Upper lobe of left lung (tissue), 6 donors: ENCODE measurements at regions not wholly inside any gene's neighbourhood (a gene's known extent, or its start where the extent isn't known, plus 50 kb on each side); places are given as distances from the start of the nearest gene placed in this dataset.

ENCODE experiments used
- ATAC-seq, 2 donors: fragments of 200-7000 bp; cut with Tn5 transposase; one replicate each; pipeline ENCODE4 v1.9.1; 2022; ENCODE audit warnings: mild to moderate bottlenecking in 2 of 2, moderate library complexity in 2 of 2; ENCODE audit not compliant: low FRiP score in 2 of 2
- DNase-seq, 2 donors: peaks; one replicate each; pipeline ENCODE4 v3.0.0-alpha.2; 2019 to 2020
- H3K27ac ChIP-seq, 4 donors: fragments of 200-600 bp; sonication (generic); one replicate each; pipeline ENCODE4 v1.5.1; 2016 to 2019
- H3K27me3 ChIP-seq, 4 donors: fragments of 200-600 bp; sonication (generic); one replicate each; pipeline ENCODE4 v1.5.1; 2017 to 2019
- H3K36me3 ChIP-seq, 4 donors: fragments of 200-600 bp; sonication (generic); one replicate each; pipeline ENCODE4 v1.5.1; 2016 to 2019
- H3K4me1 ChIP-seq, 4 donors: fragments of 200-600 bp; sonication (generic); one replicate each; pipeline ENCODE4 v1.5.1; 2018 to 2019
- H3K4me3 ChIP-seq, 4 donors: fragments of 200-600 bp; sonication (generic); one replicate each; pipeline ENCODE4 v1.5.1; 2017 to 2019; ENCODE audit warnings: mild to moderate bottlenecking in 2 of 4, moderate library complexity in 1 of 4
- H3K9me3 ChIP-seq, 4 donors: fragments of 200-600 bp; sonication (generic); one replicate each; pipeline ENCODE4 v1.5.1; 2018 to 2019
- EP300 ChIP-seq, 4 donors: sonication (generic); formaldehyde crosslinking; IDR thresholded peaks; one replicate each; pipeline ENCODE4 v1.5.1; 2017; ENCODE audit warnings: antibody characterized with exemption in 4 of 4, control low read depth in 2 of 4
- POLR2A ChIP-seq, 4 donors: fragments of 450-650 bp; IDR thresholded peaks; one replicate each; pipeline ENCODE4 v1.5.1; 2016 to 2017; ENCODE audit warnings: antibody characterized with exemption in 4 of 4, mild to moderate bottlenecking in 2 of 4
- POLR2AphosphoS5 ChIP-seq, 2 donors: sonication (generic); formaldehyde crosslinking; IDR thresholded peaks; one replicate each; pipeline ENCODE4 v1.5.1; 2017; ENCODE audit warnings: antibody characterized with exemption in 2 of 2
- WGBS, 2 donors: methylation state at CpG; one replicate each; pipeline ENCODE4 v1.1.5; 2017 to 2018; 5-methylcytosine and 5-hydroxymethylcytosine counted together
- TF ChIP-seq, protein P1 (sequence below), 6 experiments: fragments of 450-650 bp in 4 of 6; fragments of 200-600 bp in 2 of 6; sonication (generic) in 2 of 6; IDR thresholded peaks; one replicate each; pipeline ENCODE4 v1.5.1; 2016 to 2019; ENCODE audit warnings: antibody characterized with exemption in 6 of 6
- donor health status: DM: no; HTN: no; CAD: no; lungs with moderate emphysema.
- donor health status: DM: no; HTN: yes; CAD: no; lungs with severe emphysema.

DNA sequence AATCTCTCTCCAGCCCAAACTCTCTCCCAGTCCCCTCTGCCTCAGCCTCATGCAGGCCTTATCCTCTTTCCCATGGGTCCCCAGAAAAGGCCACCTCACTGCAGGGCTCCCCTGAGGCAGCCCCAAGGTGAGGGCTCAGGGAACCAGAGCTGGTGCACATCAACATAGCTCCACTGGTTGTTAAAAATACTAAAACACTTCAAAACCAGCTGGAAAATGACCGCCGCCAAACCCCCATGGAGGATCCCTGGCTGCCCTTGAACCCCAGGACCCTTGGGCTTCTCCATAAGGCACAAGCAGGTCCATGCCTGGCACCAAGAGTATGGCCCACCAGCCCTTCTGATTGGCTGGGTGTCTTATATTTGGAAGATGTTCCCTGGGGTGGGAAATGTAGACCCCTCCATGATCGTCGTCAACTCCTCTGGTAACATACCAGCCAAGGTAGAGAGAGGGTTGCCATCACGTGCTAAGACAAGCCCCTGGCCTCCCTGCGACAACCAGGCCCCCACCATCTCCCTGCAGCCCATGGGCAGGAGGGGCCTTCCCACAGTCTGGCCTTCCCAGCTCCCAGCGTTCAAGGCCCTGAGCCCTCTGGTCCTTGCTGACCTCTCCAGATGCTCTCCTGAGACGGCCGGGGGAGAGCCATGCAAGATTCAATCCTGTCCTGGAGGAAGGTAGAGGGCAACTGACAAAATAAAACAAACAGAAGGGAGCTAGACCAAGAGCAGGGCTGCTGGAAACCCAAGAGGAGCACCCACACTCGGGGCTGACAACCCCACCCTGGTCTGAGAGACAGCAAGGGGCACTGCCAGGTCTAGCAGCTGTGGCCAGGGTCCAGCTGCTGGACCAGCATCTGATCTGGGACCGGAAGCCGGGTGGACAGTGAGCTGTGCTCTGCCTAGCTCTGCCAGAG is 132.1 kb upstream of the PRR20G start:
- DNase-seq (no peak), ATAC-seq (no peak)
- 82 to 89% methylated on average over 10 to 12 of the region's 12 CpGs for WGBS, 2 donors
- no peaks in the 10 kb centered on the region for H3K27me3 ChIP-seq
- peaks cover 0 to 7% (median 0%) of the 10 kb centered on the region in 4 donors for H3K4me1 ChIP-seq
- H3K9me3 ChIP-seq: no peaks in the 10 kb centered on the region
- no peaks in the 10 kb centered on the region for H3K36me3 ChIP-seq
- TF ChIP-seq POLR2AphosphoS5 (IDR thresholded peaks at IDR 0.05): no peak
- H3K4me3 ChIP-seq: no peak overlapping the region
- no peak overlapping the region for H3K27ac ChIP-seq

DNA sequence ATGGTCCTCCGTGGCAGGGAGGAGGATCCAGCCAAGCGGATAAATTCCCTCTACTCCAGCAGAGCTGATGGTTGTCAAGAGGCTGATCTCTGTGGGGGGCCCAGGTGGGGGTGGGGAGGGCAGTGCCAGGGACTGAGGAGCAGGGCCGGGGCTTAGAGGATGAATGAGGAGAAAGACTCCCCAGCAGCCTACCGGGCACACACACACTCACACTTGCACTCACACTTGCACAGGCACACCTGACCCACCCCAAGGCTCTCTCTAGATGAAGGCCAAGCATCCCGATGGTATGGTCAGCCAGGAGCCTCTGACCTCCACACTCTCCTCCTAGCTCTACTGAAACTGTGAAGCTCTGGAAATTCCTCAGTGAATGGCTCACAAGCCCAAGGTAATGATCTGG is 131.3 kb upstream of the PRR20G start:
- no peaks in the 10 kb centered on the region for H3K36me3 ChIP-seq
- no peaks in the 10 kb centered on the region for H3K9me3 ChIP-seq
- DNase-seq (no peak), ATAC-seq (no peak)
- peaks cover 0 to 7% (median 0%) of the 10 kb centered on the region in 4 donors for H3K4me1 ChIP-seq
- no peak overlapping the region for H3K4me3 ChIP-seq
- 67 to 71% methylated on average over 4 to 5 of the region's 5 CpGs for WGBS, 2 donors
- no peak overlapping the region for H3K27ac ChIP-seq
- no peaks in the 10 kb centered on the region for H3K27me3 ChIP-seq
- TF ChIP-seq POLR2A (IDR thresholded peaks at IDR 0.05) (no peak), EP300 (IDR thresholded peaks at IDR 0.05) (no peak), POLR2AphosphoS5 (IDR thresholded peaks at IDR 0.05) (no peak)
- TF ChIP-seq, protein P1, sequence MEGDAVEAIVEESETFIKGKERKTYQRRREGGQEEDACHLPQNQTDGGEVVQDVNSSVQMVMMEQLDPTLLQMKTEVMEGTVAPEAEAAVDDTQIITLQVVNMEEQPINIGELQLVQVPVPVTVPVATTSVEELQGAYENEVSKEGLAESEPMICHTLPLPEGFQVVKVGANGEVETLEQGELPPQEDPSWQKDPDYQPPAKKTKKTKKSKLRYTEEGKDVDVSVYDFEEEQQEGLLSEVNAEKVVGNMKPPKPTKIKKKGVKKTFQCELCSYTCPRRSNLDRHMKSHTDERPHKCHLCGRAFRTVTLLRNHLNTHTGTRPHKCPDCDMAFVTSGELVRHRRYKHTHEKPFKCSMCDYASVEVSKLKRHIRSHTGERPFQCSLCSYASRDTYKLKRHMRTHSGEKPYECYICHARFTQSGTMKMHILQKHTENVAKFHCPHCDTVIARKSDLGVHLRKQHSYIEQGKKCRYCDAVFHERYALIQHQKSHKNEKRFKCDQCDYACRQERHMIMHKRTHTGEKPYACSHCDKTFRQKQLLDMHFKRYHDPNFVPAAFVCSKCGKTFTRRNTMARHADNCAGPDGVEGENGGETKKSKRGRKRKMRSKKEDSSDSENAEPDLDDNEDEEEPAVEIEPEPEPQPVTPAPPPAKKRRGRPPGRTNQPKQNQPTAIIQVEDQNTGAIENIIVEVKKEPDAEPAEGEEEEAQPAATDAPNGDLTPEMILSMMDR (IDR thresholded peaks at IDR 0.05): no peak

DNA sequence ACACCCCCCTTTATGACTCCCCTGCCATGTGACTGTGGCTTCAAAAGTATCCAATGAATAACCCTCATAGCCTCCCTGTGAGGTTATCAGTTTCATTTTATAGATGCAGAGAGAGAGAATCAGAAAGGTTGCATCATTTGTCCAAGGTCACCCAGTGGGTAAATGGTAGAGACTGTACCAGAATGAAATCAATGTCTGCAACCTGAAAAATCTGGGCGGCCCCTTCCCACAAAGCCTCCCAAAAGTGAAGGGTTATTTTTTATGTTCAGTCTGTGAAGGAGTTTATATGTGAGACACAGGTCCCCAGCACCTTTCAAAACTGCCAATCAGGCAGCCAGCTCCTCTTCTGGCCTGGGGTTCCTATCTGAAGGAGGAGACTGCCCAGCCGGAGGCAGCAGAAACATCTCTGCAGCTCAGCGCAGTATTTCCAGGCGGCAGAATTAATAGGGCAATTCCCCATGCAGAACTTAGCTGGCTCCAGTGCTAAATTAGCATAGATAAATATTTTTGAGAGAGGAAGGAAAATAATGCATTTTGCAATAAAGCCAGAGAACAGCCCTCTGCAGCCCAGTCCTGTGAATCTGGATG is 130.8 kb upstream of the PRR20G start:
- DNase-seq: no peak
- ATAC-seq: no peak
- 87 to 94% methylated on average over 4 of the region's 4 CpGs for WGBS, 2 donors
- TF ChIP-seq POLR2AphosphoS5 (IDR thresholded peaks at IDR 0.05) (no peak), POLR2A (IDR thresholded peaks at IDR 0.05) (no peak), EP300 (IDR thresholded peaks at IDR 0.05) (no peak)
- TF ChIP-seq, protein P1 (IDR thresholded peaks at IDR 0.05): no peak
- no peaks in the 10 kb centered on the region for H3K27me3 ChIP-seq
- no peak overlapping the region for H3K4me3 ChIP-seq
- H3K27ac ChIP-seq: no peak overlapping the region
- no peaks in the 10 kb centered on the region for H3K9me3 ChIP-seq
- H3K4me1 ChIP-seq: peaks cover 0 to 10% (median 0%) of the 10 kb centered on the region in 4 donors
- no peaks in the 10 kb centered on the region for H3K36me3 ChIP-seq

DNA sequence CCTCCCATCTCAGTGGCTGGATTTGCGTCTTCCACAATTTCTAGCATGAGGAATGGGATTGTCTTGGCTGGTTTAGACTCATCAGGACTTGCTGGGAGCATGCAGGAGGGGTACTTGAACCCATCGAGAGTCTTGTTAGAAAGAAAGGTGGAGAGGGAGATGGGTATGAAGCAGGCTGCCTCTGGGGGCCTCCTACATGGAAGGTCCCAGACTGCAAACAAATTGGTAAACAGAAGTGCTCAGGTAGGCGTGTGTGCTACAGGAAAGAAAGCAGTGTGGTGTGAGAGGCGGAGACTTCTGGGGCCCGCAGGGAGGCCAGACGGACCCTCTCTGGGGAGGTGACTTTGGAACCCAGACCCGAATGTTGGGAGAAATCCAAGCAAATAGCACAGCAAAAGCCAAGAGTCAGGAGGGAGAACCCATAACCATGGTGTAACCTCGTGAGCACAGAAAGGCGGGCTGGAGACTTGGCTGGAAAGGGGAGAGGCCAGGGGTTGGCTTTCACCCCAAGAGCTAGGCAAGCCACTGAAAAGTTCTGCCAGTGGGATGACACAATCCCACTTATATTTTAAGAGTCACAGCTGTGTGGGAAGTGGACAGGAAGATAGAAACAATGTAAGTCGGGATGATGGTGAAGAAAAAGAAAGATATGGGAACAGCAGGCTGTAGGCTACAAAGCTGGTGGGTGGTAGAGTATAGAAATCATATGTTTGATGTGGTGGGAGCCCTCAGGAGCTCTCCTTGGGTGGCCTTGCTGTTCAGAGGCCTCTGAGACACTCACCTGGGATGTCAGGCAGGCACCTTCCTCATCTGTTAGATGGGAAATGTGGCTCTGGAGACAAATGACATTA is 130.1 kb upstream of the PRR20G start:
- H3K9me3 ChIP-seq: no peaks in the 10 kb centered on the region
- ATAC-seq: peak in 1 of 2 donors; percentile 71
- no peak overlapping the region for H3K4me3 ChIP-seq
- WGBS, 2 donors: 54 to 62% methylated on average over 10 of the region's 10 CpGs
- H3K36me3 ChIP-seq: no peaks in the 10 kb centered on the region
- no peak overlapping the region for H3K27ac ChIP-seq
- no peak for DNase-seq
- H3K4me1 ChIP-seq: peaks cover 2 to 17% (median 5%) of the 10 kb centered on the region in 4 donors
- TF ChIP-seq POLR2AphosphoS5 (IDR thresholded peaks at IDR 0.05) (no peak), POLR2A (IDR thresholded peaks at IDR 0.05) (no peak), EP300 (IDR thresholded peaks at IDR 0.05) (no peak)
- TF ChIP-seq, protein P1 (IDR thresholded peaks at IDR 0.05): no peak
- H3K27me3 ChIP-seq: no peaks in the 10 kb centered on the region

DNA sequence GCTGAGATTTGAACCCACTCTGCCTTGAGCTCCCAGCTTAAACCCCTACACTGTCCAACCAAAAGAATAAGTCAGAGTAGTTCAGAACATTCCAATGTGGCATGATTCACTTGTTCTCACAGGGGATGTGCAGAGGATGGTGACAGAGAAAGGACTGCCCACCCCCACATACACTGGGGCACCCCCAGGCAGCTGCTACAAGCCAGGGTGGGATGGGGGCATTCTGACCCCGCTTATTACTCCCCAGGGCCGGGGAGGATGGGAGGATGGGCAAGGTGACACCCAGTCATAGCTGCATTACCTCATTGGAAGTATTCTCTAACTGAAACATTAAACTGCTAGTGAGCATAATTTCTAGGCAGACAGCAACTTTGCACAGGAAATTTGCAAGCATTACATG is 126.0 kb upstream of the PRR20G start:
- H3K4me3 ChIP-seq: no peak overlapping the region
- 67% methylated on average over 2 of the region's 2 CpGs for WGBS, 2 donors
- H3K27ac ChIP-seq: no peak overlapping the region
- no peak for TF ChIP-seq POLR2AphosphoS5 (IDR thresholded peaks at IDR 0.05)
- TF ChIP-seq EP300 (IDR thresholded peaks at IDR 0.05): no peak
- no peak for TF ChIP-seq POLR2A (IDR thresholded peaks at IDR 0.05)
- H3K4me1 ChIP-seq: peaks cover 10 to 28% (median 16%) of the 10 kb centered on the region in 4 donors
- no peaks in the 10 kb centered on the region for H3K27me3 ChIP-seq
- H3K36me3 ChIP-seq: no peaks in the 10 kb centered on the region
- H3K9me3 ChIP-seq: no peaks in the 10 kb centered on the region
- ATAC-seq: no peak
- DNase-seq: peak in 1 of 2 donors; percentile 11
